ENCODE measurements at regions not wholly inside any gene's neighbourhood (a gene's known extent, or its start where the extent isn't known, plus 50 kb on each side); places are given as distances from the start of the nearest gene placed in this dataset.

DNA sequence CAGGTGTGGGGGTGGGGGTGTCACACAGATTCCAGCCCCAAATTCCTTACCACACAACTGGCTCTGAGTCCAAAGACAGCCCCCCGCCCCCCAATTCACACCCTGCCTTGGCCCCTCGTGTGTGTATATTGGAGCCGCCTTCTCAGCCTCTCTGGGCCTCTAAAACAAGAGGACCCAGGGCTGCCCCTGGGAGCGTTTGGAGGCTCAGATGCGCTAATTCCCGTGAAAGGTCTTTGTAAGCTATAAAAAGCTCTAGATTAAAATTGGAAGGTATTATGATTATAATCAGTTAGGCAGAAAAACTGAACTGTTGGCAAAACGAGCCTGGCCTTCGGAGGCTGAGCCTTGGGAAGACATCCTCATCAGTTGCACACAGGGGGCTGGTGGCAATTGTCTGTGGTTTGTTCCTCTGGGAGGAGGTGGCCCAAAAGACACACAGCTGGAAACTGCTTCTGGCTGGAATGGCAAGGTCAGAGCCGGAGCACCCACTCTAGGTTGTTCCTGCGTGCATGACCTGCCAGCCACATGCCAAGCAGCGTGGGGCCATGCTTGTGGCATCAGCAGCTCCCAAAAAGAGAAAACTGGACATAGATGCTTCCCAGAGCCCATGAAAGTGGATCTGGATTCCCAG lies 118.5 kb downstream of the PHETA1 start:
- Histone ChIP-seq H3K4me3 (no peak overlapping the region), H3K4me1 (no peaks in the 10 kb centered on the region), H3K36me3 (no peaks in the 10 kb centered on the region), H3K27me3 (peaks cover 0 to 51% (median 4%) of the 10 kb centered on the region in 3 donors), H3K27ac (no peak overlapping the region), H3K9me3 (peaks cover 0 to 6% (median 2%) of the 10 kb centered on the region in 4 donors)
- TF ChIP-seq EP300 (IDR thresholded peaks at IDR 0.05), result no peak
- TF ChIP-seq POLR2AphosphoS5 (IDR thresholded peaks at IDR 0.05), result no peak
- TF ChIP-seq, protein P1, sequence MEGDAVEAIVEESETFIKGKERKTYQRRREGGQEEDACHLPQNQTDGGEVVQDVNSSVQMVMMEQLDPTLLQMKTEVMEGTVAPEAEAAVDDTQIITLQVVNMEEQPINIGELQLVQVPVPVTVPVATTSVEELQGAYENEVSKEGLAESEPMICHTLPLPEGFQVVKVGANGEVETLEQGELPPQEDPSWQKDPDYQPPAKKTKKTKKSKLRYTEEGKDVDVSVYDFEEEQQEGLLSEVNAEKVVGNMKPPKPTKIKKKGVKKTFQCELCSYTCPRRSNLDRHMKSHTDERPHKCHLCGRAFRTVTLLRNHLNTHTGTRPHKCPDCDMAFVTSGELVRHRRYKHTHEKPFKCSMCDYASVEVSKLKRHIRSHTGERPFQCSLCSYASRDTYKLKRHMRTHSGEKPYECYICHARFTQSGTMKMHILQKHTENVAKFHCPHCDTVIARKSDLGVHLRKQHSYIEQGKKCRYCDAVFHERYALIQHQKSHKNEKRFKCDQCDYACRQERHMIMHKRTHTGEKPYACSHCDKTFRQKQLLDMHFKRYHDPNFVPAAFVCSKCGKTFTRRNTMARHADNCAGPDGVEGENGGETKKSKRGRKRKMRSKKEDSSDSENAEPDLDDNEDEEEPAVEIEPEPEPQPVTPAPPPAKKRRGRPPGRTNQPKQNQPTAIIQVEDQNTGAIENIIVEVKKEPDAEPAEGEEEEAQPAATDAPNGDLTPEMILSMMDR (IDR thresholded peaks at IDR 0.05), result no peak
- no peak for TF ChIP-seq POLR2A (IDR thresholded peaks at IDR 0.05)
- intact Hi-C loops (cut with DNase I), result no loop called here
- DNase-seq, result no peak
- 65 to 77% methylated on average over 11 of the region's 11 CpGs for WGBS, 2 donors

DNA sequence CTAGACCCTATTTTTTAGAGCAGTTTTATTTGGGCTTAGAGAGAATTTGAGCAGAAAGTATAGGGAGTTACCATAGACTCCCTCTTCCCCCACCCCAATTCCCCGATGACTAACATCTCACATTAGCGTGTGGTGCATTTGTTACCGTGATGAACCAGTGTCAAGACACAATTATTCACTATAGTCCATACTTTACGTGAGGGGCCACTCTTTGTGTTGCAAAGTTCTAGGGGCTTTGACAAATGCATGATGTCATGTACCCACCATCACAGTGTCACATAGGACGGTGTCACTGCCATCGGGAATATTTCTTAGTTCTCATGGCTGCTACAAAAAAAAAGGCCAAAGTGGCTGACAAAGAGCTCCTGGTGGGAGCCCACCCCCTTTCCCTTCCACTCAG lies 119.1 kb downstream of the PHETA1 start:
- WGBS, 2 donors, result 86% methylated on average over 6 of the region's 6 CpGs
- Histone ChIP-seq H3K4me3 (no peak overlapping the region), H3K36me3 (no peaks in the 10 kb centered on the region), H3K4me1 (no peaks in the 10 kb centered on the region), H3K9me3 (peaks cover 0 to 6% (median 2%) of the 10 kb centered on the region in 4 donors), H3K27me3 (peaks cover 0 to 49% (median 4%) of the 10 kb centered on the region in 3 donors), H3K27ac (no peak overlapping the region)
- DNase-seq, result no peak
- no peak for TF ChIP-seq EP300 (IDR thresholded peaks at IDR 0.05)
- TF ChIP-seq, protein P1 (IDR thresholded peaks at IDR 0.05), result no peak
- no peak for TF ChIP-seq POLR2A (IDR thresholded peaks at IDR 0.05)
- TF ChIP-seq POLR2AphosphoS5 (IDR thresholded peaks at IDR 0.05), result no peak
- intact Hi-C loops (cut with DNase I), result no loop called here

DNA sequence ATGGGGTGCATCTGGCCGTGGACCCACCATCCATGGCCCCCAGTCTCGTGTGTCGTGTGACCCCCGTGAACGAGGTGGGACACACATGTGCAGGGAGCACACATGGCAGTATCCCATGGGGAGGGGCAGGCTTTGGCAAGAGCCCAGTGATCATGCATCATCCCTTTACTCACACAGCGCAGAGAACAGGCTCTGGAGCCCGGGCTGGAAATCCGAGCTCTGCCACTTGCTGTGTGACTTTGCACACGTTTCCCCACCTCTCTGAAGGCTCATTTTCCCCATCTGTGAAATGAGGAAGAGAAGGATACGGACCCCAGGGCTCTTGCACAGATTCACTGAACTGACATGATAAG lies 119.9 kb downstream of the PHETA1 start:
- no peak overlapping the region for H3K27ac ChIP-seq
- H3K36me3 ChIP-seq, result no peaks in the 10 kb centered on the region
- no peak overlapping the region for H3K4me3 ChIP-seq
- DNase-seq, result no peak
- H3K4me1 ChIP-seq, result no peaks in the 10 kb centered on the region
- no peak for TF ChIP-seq POLR2A (IDR thresholded peaks at IDR 0.05)
- no peak for TF ChIP-seq POLR2AphosphoS5 (IDR thresholded peaks at IDR 0.05)
- no peak for TF ChIP-seq EP300 (IDR thresholded peaks at IDR 0.05)
- TF ChIP-seq, protein P1 (IDR thresholded peaks at IDR 0.05), result no peak
- peaks cover 0 to 11% (median 4%) of the 10 kb centered on the region in 4 donors for H3K9me3 ChIP-seq
- intact Hi-C loops (cut with DNase I), result no loop called here
- peaks cover 0 to 48% (median 2%) of the 10 kb centered on the region in 3 donors for H3K27me3 ChIP-seq
- 67 to 79% methylated on average over 10 of the region's 10 CpGs for WGBS, 2 donors

DNA sequence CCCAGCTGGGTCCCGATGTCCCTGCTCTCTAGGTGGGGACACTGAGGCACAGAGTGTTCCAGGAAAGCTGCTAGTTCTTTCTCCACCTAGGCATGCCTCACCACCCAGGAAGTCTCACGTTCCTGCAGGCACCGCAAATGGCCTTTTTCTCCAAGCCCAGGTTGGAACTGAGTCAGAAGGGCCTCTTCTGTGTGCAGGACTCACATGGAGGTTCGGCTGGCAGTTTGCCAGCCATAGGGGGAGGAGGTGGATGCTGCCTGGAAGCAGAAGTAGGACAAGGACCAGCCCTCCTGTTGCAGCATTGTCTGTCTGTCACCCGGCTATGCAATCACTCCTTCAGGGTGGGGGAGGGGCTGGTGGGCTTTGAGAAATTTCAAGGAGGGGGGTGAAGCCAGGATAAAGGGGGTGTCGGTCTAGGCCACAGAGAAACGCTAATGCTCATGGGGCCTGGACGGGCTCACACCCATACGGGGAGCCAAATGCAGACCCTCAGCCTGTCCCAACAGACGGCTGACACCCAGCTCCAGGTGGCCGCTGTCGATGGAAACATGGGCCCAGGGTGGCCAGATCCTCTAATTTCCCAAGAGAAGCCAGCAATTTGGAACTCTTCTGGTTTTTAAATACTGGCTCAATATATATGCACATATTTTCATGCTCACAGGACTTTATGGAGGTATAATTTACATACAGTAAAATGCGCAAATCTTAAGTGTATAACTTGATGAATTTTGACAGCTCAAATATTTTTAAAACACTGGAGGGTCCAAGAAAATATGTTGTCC lies 120.5 kb downstream of the PHETA1 start:
- 62 to 69% methylated on average over 13 of the region's 13 CpGs for WGBS, 2 donors
- Histone ChIP-seq H3K9me3 (peaks cover 0 to 11% (median 4%) of the 10 kb centered on the region in 4 donors), H3K27me3 (peaks cover 0 to 42% (median 0%) of the 10 kb centered on the region in 3 donors), H3K36me3 (no peaks in the 10 kb centered on the region), H3K27ac (no peak overlapping the region), H3K4me1 (no peaks in the 10 kb centered on the region), H3K4me3 (no peak overlapping the region)
- intact Hi-C loops (cut with DNase I), result no loop called here
- no peak for TF ChIP-seq POLR2AphosphoS5 (IDR thresholded peaks at IDR 0.05)
- DNase-seq, result no peak

DNA sequence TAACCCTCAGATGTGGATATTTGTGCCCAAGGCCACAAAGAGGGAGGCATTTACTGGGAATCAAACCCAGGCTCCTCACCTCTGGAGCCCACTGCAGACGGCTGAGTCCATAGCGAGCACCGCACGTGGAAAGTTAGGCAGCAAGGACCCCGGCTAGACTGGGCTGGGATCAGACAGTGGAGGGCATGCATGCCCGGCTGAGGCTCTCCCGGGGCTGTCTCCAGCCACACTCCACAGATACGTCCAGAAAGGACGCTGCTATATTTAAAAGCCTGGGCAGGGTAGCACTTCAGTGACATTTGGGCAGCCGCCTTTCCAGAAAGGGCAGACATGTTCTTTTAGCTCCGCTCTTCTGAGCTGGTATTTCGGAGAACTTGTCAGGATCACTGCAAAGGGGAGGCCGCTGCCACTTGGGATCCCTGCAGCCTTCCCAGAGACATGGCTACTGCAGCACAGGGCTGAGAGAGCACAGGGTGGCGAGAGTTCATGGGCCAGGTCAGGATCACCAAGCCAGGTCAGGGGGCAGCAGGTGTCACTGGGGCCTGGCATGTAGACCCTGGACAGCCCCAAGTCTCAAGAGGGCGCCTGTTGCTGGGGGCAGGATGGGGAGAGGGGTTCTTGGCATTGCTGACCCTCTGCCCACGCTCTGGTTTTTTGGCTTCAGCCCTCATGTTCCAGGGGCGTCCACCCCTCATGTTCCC lies 121.7 kb downstream of the PHETA1 start:
- no peaks in the 10 kb centered on the region for H3K36me3 ChIP-seq
- H3K4me1 ChIP-seq, result no peaks in the 10 kb centered on the region
- peaks cover 0 to 11% (median 4%) of the 10 kb centered on the region in 4 donors for H3K9me3 ChIP-seq
- no peak overlapping the region for H3K4me3 ChIP-seq
- TF ChIP-seq POLR2AphosphoS5 (IDR thresholded peaks at IDR 0.05), result no peak
- TF ChIP-seq, protein P1 (IDR thresholded peaks at IDR 0.05), result no peak
- TF ChIP-seq EP300 (IDR thresholded peaks at IDR 0.05), result no peak
- WGBS, 2 donors, result 90 to 91% methylated on average over 17 of the region's 17 CpGs
- intact Hi-C loops (cut with DNase I), result no loop called here
- no peak for DNase-seq
- no peak overlapping the region for H3K27ac ChIP-seq
- peaks cover 0 to 34% (median 0%) of the 10 kb centered on the region in 3 donors for H3K27me3 ChIP-seq

All from sigmoid colon (tissue), 6 donors.